HG02571 (cell line): ENCODE measurements at regions not wholly inside any gene's neighbourhood (a gene's known extent, or its start where the extent isn't known, plus 50 kb on each side); places are given as distances from the start of the nearest gene placed in this dataset.

Source experiments
- ATAC-seq: cut with Tn5 transposase; IDR thresholded peaks from one replicate; pipeline ENCODE4 v1.9.1; 2021; ENCODE audit warnings: mild to moderate bottlenecking, moderate library complexity; ENCODE audit not compliant: unreplicated experiment

- no peak for ATAC-seq
These were observed 75.9 kb upstream of the TMEM164 start for GRCh38 chrX:109926743-109927662.

- no peak for ATAC-seq
These were observed 75.1 kb upstream of the TMEM164 start for GRCh38 chrX:109927663-109928273.

GRCh38 chrX:109928596-109929335, 74.1 kb upstream of the TMEM164 start:
- ATAC-seq = no peak

- ATAC-seq = no peak
These were observed 71.2 kb upstream of the TMEM164 start for GRCh38 chrX:109931677-109932076.

- no peak for ATAC-seq
These were observed 68.5 kb upstream of the TMEM164 start for GRCh38 chrX:109934434-109934833.

- ATAC-seq = no peak
These were observed 68.0 kb upstream of the TMEM164 start for GRCh38 chrX:109934935-109935334.

- ATAC-seq = no peak
These were observed 66.8 kb upstream of the TMEM164 start for GRCh38 chrX:109936114-109936513.

- ATAC-seq = no peak
These were observed 66.3 kb upstream of the TMEM164 start for GRCh38 chrX:109936598-109936997.

GRCh38 chrX:109939498-109939897, 63.4 kb upstream of the TMEM164 start:
- no peak for ATAC-seq

- no peak for ATAC-seq
These were observed 62.5 kb upstream of the TMEM164 start for GRCh38 chrX:109940411-109940810.

GRCh38 chrX:109943092-109943739, 59.7 kb upstream of the TMEM164 start:
- no peak for ATAC-seq

- ATAC-seq = no peak
These were observed 59.2 kb upstream of the TMEM164 start for GRCh38 chrX:109943740-109944092.

GRCh38 chrX:109952050-109952449, 50.9 kb upstream of the TMEM164 start:
- no peak for ATAC-seq

GRCh38 chrX:109952985-109953905, 49.7 kb upstream of the TMEM164 start:
- ATAC-seq = peak; percentile 76
